ENCODE measurements at regions not wholly inside any gene's neighbourhood (a gene's known extent, or its start where the extent isn't known, plus 50 kb on each side); places are given as distances from the start of the nearest gene placed in this dataset.

GRCh38 chr3:104810896-104811295, 555.8 kb upstream of the ALCAM start:
- no peaks in the 10 kb centered on the region for H3K27me3 ChIP-seq
- no peak for TF ChIP-seq CTCF (IDR thresholded peaks at IDR 0.05)
- no peak for TF ChIP-seq POLR2A (IDR thresholded peaks at IDR 0.05)
- no peak overlapping the region for H3K4me3 ChIP-seq
- no peak for DNase-seq
- H3K4me1 ChIP-seq: no peaks in the 10 kb centered on the region
- no peaks in the 10 kb centered on the region for H3K9me3 ChIP-seq
- no peak overlapping the region for H3K27ac ChIP-seq
- intact Hi-C loops (cut with DNase I; ENCODE audit: low total_unique reads): no loop called here
- no peaks in the 10 kb centered on the region for H3K36me3 ChIP-seq

GRCh38 chr3:104816008-104816407, 550.7 kb upstream of the ALCAM start:
- no peak for TF ChIP-seq CTCF (IDR thresholded peaks at IDR 0.05)
- TF ChIP-seq POLR2A (IDR thresholded peaks at IDR 0.05): no peak
- H3K36me3 ChIP-seq: no peaks in the 10 kb centered on the region
- no peaks in the 10 kb centered on the region for H3K4me1 ChIP-seq
- intact Hi-C loops (cut with DNase I; ENCODE audit: low total_unique reads): no loop called here
- no peaks in the 10 kb centered on the region for H3K27me3 ChIP-seq
- no peak overlapping the region for H3K4me3 ChIP-seq
- H3K27ac ChIP-seq: no peak overlapping the region
- no peak for DNase-seq
- H3K9me3 ChIP-seq: no peaks in the 10 kb centered on the region

- Histone ChIP-seq H3K27me3 (no peaks in the 10 kb centered on the region), H3K4me3 (no peak overlapping the region), H3K9me3 (peaks cover 0 to 6% of the 10 kb centered on the region in 2 donors), H3K4me1 (no peaks in the 10 kb centered on the region), H3K27ac (no peak overlapping the region), H3K36me3 (no peaks in the 10 kb centered on the region)
- intact Hi-C loops (cut with DNase I; ENCODE audit: low total_unique reads): no loop called here
- no peak for DNase-seq
- TF ChIP-seq POLR2A (IDR thresholded peaks at IDR 0.05) (no peak), CTCF (IDR thresholded peaks at IDR 0.05) (no peak)
These were observed 550.0 kb upstream of the ALCAM start for GRCh38 chr3:104816716-104817115.

GRCh38 chr3:104819333-104819732, 547.4 kb upstream of the ALCAM start:
- DNase-seq: no peak
- H3K9me3 ChIP-seq: peaks cover 0 to 6% of the 10 kb centered on the region in 2 donors
- H3K27me3 ChIP-seq: no peaks in the 10 kb centered on the region
- intact Hi-C loops (cut with DNase I; ENCODE audit: low total_unique reads): no loop called here
- no peak overlapping the region for H3K27ac ChIP-seq
- H3K4me3 ChIP-seq: no peak overlapping the region
- H3K4me1 ChIP-seq: no peaks in the 10 kb centered on the region
- TF ChIP-seq CTCF (IDR thresholded peaks at IDR 0.05) (no peak), POLR2A (IDR thresholded peaks at IDR 0.05) (no peak)
- H3K36me3 ChIP-seq: no peaks in the 10 kb centered on the region

- Histone ChIP-seq H3K27me3 (no peaks in the 10 kb centered on the region), H3K4me3 (no peak overlapping the region), H3K36me3 (no peaks in the 10 kb centered on the region), H3K9me3 (peaks cover 0 to 6% of the 10 kb centered on the region in 2 donors), H3K27ac (no peak overlapping the region), H3K4me1 (no peaks in the 10 kb centered on the region)
- intact Hi-C loops (cut with DNase I; ENCODE audit: low total_unique reads): no loop called here
- TF ChIP-seq POLR2A (IDR thresholded peaks at IDR 0.05) (no peak), CTCF (IDR thresholded peaks at IDR 0.05) (no peak)
- no peak for DNase-seq
These were observed 545.8 kb upstream of the ALCAM start for GRCh38 chr3:104820959-104821358.
